IMR-90 (cell line): ENCODE measurements at regions not wholly inside any gene's neighbourhood (a gene's known extent, or its start where the extent isn't known, plus 50 kb on each side); places are given as distances from the start of the nearest gene placed in this dataset.

Experiments
- CEBPB ChIP-seq: IDR thresholded peaks from 2 replicates; pipeline ENCODE4 v1.6.1; 2012; ENCODE audit warnings: low read depth, low read length, improper control_type of control experiment
- CHD1 ChIP-seq: IDR thresholded peaks from 2 replicates; pipeline ENCODE4 v1.6.1; 2012; ENCODE audit warnings: low read depth, low read length, improper control_type of control experiment
- CTCF ChIP-seq: conservative IDR thresholded peaks from 2 replicates; pipeline ENCODE4 v1.5.1; 2012; ENCODE audit warnings: mild to moderate bottlenecking, low read depth, low read length, improper control_type of control experiment
- MXI1 ChIP-seq: IDR thresholded peaks from 2 replicates; pipeline ENCODE4 v1.6.1; 2012; ENCODE audit warnings: low read depth, mild to moderate bottlenecking, low read length, moderate library complexity, borderline replicate concordance
- RAD21 ChIP-seq: IDR thresholded peaks from 2 replicates; pipeline ENCODE4 v1.6.1; 2012; ENCODE audit warnings: low read length, improper control_type of control experiment
- TF ChIP-seq, protein P1 (sequence below): fragments of 150-350 bp; IDR thresholded peaks from 2 replicates; pipeline ENCODE4 v1.6.1; 2017; ENCODE audit warnings: mild to moderate bottlenecking, antibody characterized with exemption, low read length, low read depth

DNA sequence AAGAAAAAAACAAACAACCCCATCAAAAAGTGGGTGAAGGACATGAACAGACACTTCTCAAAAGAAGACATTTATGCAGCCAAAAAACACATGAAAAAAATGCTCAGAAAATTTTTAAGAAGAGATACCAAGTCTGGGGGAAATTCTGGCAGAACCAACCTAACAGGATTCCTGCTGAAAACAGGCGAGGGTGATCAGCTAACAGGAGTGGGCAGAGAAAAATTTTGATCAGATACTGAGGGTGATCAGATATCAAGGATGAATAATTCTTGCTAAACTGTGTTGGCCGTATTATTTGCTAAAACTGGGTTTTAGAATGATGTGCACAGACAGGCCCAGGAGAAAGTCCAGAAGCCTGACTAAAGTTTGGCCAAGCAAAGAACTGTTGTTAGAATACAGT lies 557.3 kb downstream of the CD109 start:
- TF ChIP-seq CHD1: no peak
- TF ChIP-seq CTCF: no peak
- TF ChIP-seq RAD21: no peak
- TF ChIP-seq MXI1: no peak
- TF ChIP-seq CEBPB: no peak
- TF ChIP-seq, protein P1, sequence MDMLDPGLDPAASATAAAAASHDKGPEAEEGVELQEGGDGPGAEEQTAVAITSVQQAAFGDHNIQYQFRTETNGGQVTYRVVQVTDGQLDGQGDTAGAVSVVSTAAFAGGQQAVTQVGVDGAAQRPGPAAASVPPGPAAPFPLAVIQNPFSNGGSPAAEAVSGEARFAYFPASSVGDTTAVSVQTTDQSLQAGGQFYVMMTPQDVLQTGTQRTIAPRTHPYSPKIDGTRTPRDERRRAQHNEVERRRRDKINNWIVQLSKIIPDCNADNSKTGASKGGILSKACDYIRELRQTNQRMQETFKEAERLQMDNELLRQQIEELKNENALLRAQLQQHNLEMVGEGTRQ: no peak
